Mucosa of rectum (tissue), 2 donors: ENCODE measurements at regions not wholly inside any gene's neighbourhood (a gene's known extent, or its start where the extent isn't known, plus 50 kb on each side); places are given as distances from the start of the nearest gene placed in this dataset.

Experiments used
- H3K27ac ChIP-seq, 2 donors: one replicate each; pipeline ENCODE4 v1.7.0; 2013; ENCODE audit warnings: inconsistent platforms in 2 of 2, low read depth in 2 of 2, low read length in 2 of 2
- H3K27me3 ChIP-seq, 2 donors: one replicate each; pipeline ENCODE4 v1.7.0; 2013; ENCODE audit warnings: low read length in 2 of 2; ENCODE audit not compliant: control insufficient read depth in 2 of 2, insufficient read depth in 2 of 2
- H3K36me3 ChIP-seq, 2 donors: one replicate each; pipeline ENCODE4 v1.7.0; 2013; ENCODE audit warnings: low read length in 2 of 2; ENCODE audit not compliant: control insufficient read depth in 2 of 2, insufficient read depth in 2 of 2
- H3K4me1 ChIP-seq, 2 donors: one replicate each; pipeline ENCODE4 v1.7.0; 2013; ENCODE audit warnings: low read length in 2 of 2, mild to moderate bottlenecking in 1 of 2; ENCODE audit not compliant: control insufficient read depth in 2 of 2, insufficient read depth in 2 of 2
- H3K4me3 ChIP-seq, 2 donors: one replicate each; pipeline ENCODE4 v1.7.0; 2013; ENCODE audit warnings: low read length in 2 of 2
- H3K9ac ChIP-seq, 2 donors: one replicate each; pipeline ENCODE4 v1.7.0; 2013; ENCODE audit warnings: low read length in 2 of 2, low read depth in 1 of 2, mild to moderate bottlenecking in 1 of 2
- H3K9me3 ChIP-seq, 2 donors: one replicate each; pipeline ENCODE4 v1.7.0; 2013; ENCODE audit warnings: low read length in 2 of 2; ENCODE audit not compliant: control insufficient read depth in 2 of 2
- donor health status: healthy.
- donor health status: Normal muscosa, but diverticular disease.

DNA sequence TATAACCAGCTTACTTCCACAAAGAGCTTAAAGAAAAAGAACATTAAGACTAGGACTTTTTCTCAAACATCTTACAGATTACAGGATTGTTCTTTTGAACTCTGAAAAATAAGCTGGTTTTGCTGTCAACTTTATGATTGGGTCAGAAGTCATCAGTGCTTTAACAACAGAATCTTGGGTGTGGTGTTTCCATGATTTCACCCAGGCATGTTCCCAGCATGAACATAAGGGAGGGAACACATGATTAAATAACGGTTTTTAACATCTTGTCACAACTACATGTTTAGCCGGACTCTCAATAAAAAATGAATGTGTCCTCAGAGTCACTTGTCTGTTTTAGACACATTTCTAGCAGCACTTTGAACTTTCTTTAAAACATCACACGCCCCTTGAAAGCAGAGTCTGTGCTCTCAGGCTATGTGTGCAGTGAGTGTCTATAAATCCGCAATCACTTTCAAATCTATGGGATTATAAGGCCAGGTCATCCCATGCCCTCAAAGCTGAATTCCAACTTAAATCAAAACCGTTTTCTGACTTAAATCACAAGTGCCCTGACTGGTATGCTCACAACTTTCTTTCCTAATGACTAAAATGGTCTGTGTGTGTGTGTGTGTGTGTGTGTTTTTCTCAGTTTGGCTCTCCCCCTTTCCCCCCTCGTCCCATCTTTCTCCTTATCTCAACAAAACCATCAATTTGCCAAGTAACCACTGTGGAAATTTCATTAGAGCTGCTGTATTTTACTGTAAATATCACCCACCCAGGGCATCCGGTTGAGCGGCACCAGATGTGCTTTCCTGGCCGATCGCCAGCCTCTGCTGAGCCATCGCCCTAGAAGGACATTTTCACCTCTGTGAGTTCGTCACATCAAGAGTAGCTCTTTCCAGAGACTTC lies 216.8 kb upstream of the DTNBP1 start:
- Histone ChIP-seq H3K27ac (peak overlapping the region in 1 of 2 donors; percentile 21), H3K27me3 (no peaks in the 10 kb centered on the region), H3K9ac (no peak overlapping the region)

DNA sequence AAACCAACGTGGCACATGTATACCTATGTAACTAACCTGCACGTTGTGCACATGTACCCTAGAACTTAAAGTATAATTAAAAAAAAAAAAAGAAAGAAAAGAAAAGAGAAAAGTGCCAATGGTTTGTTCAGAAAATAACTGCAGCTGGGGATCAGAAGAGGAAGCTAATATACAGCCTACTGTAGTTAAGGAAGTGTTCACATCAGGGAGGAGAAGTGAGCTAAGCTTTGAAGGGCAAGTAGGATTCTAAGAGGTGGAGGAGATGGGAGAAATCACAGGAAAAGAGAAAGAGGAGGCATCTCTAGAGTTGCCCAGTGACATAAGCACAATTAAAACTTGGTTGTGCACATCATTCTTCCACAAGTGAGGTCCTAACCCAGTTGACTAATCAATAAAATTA lies 214.4 kb upstream of the DTNBP1 start:
- H3K9me3 ChIP-seq: no peaks in the 10 kb centered on the region
- H3K27me3 ChIP-seq: no peaks in the 10 kb centered on the region
- H3K9ac ChIP-seq: no peak overlapping the region
- H3K36me3 ChIP-seq: no peaks in the 10 kb centered on the region
- H3K4me3 ChIP-seq: no peak overlapping the region
- H3K4me1 ChIP-seq: peaks cover 0 to 4% of the 10 kb centered on the region in 2 donors
- no peak overlapping the region for H3K27ac ChIP-seq

More for the DNA sequence above, 216.8 kb upstream of the DTNBP1 start:
- no peaks in the 10 kb centered on the region for H3K9me3 ChIP-seq
- H3K4me3 ChIP-seq: no peak overlapping the region
- no peaks in the 10 kb centered on the region for H3K36me3 ChIP-seq
- H3K4me1 ChIP-seq: peaks cover 0 to 4% of the 10 kb centered on the region in 2 donors

DNA sequence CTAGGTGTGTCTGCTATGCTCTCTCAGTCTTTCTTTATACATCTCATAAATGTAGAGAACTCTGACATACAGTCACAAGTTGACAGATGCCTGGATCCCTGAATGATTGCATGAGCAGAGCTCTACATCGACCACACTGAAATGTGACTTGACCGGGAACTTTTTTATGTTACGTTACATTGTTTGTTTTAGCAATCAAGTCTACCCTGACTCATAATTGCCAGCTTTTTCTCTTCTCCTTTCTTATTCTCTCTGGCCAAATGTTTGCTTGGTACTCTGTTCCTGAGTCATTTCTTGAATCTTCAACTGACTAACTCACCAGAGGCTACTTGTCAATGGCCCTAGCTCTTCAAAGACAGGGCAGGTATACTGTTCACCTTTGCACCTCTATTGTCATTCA lies 213.6 kb upstream of the DTNBP1 start:
- Histone ChIP-seq H3K27ac (no peak overlapping the region), H3K4me1 (peaks cover 0 to 4% of the 10 kb centered on the region in 2 donors), H3K9ac (no peak overlapping the region), H3K36me3 (no peaks in the 10 kb centered on the region), H3K27me3 (no peaks in the 10 kb centered on the region), H3K9me3 (no peaks in the 10 kb centered on the region), H3K4me3 (no peak overlapping the region)

DNA sequence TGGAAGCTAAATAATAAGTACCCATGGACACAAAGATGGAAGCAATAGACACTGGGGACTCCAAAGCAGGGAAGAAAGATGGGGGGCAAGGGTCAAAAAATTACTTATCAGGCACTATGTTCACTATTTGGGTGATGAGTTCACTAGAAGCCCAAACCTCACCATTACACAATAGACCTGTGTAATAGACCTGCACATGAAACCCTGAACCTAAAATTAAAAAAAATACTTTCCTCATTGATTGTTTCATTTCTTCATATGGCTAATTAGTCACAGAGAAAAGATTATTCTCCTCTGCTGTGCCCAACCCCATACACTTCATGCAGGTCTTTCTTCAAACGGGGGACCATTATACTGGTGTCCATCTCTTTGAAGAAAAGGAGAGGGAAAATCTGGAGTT lies 213.0 kb upstream of the DTNBP1 start:
- no peak overlapping the region for H3K4me3 ChIP-seq
- no peak overlapping the region for H3K9ac ChIP-seq
- peaks cover 0 to 4% of the 10 kb centered on the region in 2 donors for H3K4me1 ChIP-seq
- H3K9me3 ChIP-seq: no peaks in the 10 kb centered on the region
- no peaks in the 10 kb centered on the region for H3K27me3 ChIP-seq
- no peaks in the 10 kb centered on the region for H3K36me3 ChIP-seq
- H3K27ac ChIP-seq: no peak overlapping the region

DNA sequence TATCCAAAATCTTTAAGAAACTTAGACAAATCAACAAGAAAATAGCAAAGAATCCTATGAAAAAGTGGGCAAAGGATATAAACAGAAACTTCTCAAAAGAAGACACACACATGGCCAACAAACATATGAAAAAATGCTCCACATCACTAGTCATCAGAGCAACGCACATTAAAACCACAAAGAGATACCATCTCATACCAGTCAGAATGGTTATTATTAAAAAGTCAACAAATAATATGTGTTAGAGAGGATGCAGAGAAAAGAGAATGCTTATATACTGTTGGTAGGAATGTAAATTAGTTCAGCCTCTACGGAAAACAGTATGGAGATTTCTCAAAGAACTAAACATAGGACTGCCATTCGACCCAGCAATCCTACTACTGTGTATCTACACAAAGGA lies 212.0 kb upstream of the DTNBP1 start:
- H3K4me1 ChIP-seq: peaks cover 0 to 3% of the 10 kb centered on the region in 2 donors
- H3K36me3 ChIP-seq: no peaks in the 10 kb centered on the region
- no peak overlapping the region for H3K4me3 ChIP-seq
- no peaks in the 10 kb centered on the region for H3K27me3 ChIP-seq
- no peak overlapping the region for H3K9ac ChIP-seq
- H3K27ac ChIP-seq: no peak overlapping the region
- no peaks in the 10 kb centered on the region for H3K9me3 ChIP-seq

DNA sequence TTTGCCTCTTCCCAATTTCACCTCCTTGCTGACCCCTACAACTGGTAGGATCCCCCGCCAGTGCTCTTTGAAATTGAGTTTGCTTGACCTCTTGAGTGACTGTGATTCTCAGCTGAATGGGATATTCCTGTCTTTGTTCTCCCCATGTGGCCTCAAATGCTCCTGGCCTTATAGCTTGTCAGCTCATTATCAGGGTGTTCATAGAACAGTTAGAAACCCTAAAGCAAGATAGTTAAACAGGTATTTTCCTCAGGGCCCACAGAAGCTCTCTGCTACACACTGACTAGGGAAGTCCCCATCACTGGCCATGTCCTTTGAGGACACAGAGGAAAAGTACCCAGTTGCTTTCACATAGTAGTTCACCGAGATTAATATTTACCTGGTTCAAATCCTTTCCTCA lies 211.5 kb upstream of the DTNBP1 start:
- Histone ChIP-seq H3K27me3 (no peaks in the 10 kb centered on the region), H3K9me3 (no peaks in the 10 kb centered on the region), H3K36me3 (no peaks in the 10 kb centered on the region), H3K9ac (no peak overlapping the region), H3K4me3 (no peak overlapping the region), H3K27ac (no peak overlapping the region), H3K4me1 (no peaks in the 10 kb centered on the region)

DNA sequence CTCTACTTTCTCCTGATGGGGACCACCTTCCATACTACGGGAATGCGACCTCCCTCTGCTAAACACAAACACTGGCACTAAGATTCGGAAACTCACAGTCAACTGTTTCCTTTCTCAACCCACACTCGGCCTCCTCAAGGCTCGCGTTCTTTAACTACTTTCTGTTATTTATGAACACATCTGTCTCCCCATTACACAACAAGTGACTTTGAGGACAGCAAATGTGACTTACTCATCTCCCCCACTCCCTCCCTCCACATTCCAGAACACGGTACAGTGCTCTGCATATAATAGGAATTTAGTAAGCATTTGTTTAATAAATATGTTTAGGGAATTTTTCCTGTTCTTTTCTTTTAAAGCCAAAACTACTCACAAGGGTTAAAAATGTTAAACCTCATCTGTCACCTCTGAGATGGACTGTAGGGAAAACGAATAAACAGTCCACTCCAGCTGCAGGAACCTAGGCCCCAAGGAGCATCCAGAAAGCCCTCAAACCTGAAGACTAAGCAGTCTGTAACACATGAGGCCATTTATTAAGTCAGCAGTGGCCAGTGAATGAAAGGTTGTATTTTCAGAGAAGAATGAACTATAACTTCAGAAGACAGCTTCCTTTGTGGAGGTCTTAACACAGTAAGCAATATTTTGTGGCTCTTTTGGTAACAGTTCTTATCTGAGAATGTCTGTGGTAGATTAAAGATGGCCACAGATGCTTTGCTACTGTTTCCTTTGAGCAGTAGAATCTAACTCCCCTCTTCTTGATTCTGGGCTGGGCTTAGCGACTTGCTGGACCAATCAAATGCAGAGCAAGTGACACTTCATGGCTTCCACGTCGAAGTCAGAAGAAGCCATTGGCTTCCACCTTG lies 209.6 kb upstream of the DTNBP1 start:
- no peak overlapping the region for H3K27ac ChIP-seq
- H3K9me3 ChIP-seq: no peaks in the 10 kb centered on the region
- H3K27me3 ChIP-seq: no peaks in the 10 kb centered on the region
- H3K4me1 ChIP-seq: no peaks in the 10 kb centered on the region
- no peak overlapping the region for H3K4me3 ChIP-seq
- H3K9ac ChIP-seq: no peak overlapping the region
- H3K36me3 ChIP-seq: no peaks in the 10 kb centered on the region

DNA sequence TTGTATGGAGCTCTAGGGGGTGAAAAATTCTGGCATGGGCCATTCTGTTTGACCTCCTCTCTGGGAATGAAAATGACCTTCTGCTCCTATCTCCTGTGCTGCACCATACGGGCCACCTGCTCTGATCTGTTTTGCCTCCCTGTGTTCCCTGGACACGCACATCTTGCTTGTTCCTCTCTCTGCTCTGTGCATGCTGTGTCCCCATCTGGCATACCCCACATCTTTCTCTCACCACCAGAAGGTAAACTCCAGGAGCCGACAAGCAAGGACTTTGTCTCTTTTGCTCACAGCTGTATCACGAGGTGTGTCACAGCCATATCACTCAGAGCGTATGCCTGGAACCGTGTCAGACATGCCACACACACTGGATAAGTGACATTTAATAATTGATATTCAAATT lies 208.4 kb upstream of the DTNBP1 start:
- H3K9me3 ChIP-seq: no peaks in the 10 kb centered on the region
- H3K4me3 ChIP-seq: no peak overlapping the region
- H3K36me3 ChIP-seq: no peaks in the 10 kb centered on the region
- no peak overlapping the region for H3K9ac ChIP-seq
- no peaks in the 10 kb centered on the region for H3K4me1 ChIP-seq
- no peaks in the 10 kb centered on the region for H3K27me3 ChIP-seq
- H3K27ac ChIP-seq: no peak overlapping the region

DNA sequence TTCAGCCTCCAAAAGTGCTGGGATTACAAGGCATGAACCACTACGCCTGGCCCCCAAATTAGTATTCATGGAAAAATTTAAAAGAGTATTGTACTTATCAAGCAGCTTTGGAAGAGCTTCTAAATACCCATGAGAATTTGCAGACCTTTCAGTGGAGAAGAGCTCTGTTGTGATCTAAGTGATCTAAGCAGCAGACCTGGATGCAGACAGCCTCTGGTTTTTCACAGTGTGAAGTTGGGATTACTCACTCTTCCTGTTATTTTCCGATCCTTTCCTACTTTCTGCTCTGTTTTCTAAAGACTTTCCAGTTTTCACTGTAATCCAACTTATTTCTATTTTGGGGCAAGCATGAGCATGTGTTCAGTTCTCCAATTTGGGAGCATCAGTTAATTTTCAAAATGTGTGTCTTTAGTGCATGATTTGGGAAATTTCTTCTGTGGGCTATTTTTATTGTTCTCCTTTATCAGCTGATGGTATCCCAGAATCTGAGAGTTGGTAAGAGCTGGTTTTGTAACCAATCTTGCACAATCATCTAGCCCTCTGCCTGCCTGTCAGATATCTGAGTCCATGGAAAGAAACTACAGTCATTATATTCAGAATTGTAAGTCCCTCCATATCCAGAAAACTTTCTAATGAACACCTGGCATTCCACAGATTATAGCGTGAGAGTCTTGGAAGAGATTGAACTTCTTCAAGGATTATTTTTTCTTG lies 207.7 kb upstream of the DTNBP1 start:
- H3K4me1 ChIP-seq: no peaks in the 10 kb centered on the region
- H3K4me3 ChIP-seq: no peak overlapping the region
- no peak overlapping the region for H3K9ac ChIP-seq
- H3K27me3 ChIP-seq: no peaks in the 10 kb centered on the region
- H3K9me3 ChIP-seq: no peaks in the 10 kb centered on the region
- no peak overlapping the region for H3K27ac ChIP-seq
- no peaks in the 10 kb centered on the region for H3K36me3 ChIP-seq

DNA sequence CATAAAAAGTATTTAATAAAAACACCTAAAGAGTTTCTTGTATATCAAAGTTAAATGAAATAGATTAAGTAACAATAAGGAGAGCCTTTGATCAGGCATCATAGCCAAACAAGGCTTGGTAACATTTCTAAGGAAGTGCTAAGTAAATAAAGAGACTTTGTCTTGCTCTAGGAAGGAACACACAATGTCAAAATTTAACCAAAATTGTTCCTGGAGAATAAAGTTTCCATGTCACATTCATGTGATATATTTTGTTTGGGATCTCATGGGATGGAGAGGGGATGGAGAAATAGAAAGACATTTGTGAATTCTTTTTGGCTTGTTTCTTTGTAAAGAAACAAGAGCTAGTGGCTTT lies 201.9 kb upstream of the DTNBP1 start:
- H3K27me3 ChIP-seq: no peaks in the 10 kb centered on the region
- H3K4me3 ChIP-seq: no peak overlapping the region
- H3K27ac ChIP-seq: no peak overlapping the region
- no peak overlapping the region for H3K9ac ChIP-seq
- no peaks in the 10 kb centered on the region for H3K4me1 ChIP-seq
- no peaks in the 10 kb centered on the region for H3K36me3 ChIP-seq
- H3K9me3 ChIP-seq: no peaks in the 10 kb centered on the region
